D721Med (cell line): ENCODE measurements at regions not wholly inside any gene's neighbourhood (a gene's known extent, or its start where the extent isn't known, plus 50 kb on each side); places are given as distances from the start of the nearest gene placed in this dataset.

Experiments used
- DNase-seq: peaks from one replicate; pipeline ENCODE4 v3.0.0; 2011; ENCODE audit warnings: low spot score; ENCODE audit not compliant: insufficient read length
- FAIRE-seq: peaks from 2 replicates; lab custom pipeline; 2011; peaks lifted over from hg19 to GRCh38; lab: Jason Lieb, UNC
- TF ChIP-seq, protein P1 (sequence below): IDR thresholded peaks from 2 replicates; pipeline ENCODE4 v1.5.1; 2012; ENCODE audit warnings: mild to moderate bottlenecking, control low read depth; ENCODE audit not compliant: insufficient read depth; ENCODE audit errors: missing control alignments

DNA sequence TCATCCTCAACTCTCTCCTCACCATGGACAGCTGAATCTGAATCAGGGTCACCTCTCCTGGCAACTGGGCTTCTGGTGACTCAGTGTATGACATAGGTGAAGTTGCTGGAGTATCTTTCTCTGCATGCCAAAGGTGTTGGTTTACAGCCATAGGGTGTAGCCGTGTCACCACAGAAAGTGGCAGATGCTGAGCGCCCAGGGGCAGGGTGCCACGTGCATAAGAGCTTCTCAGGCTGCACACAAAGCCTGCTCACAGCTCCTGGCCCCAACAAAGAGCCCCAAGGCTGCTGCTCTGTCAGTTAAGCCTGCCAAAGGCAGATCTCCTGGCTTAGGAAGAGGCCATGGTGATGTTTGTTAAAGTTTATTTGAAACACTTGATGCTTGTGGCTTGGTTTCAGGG, 297.7 kb upstream of the WWC1 start:
- no peak for DNase-seq
- no peak for FAIRE-seq
- TF ChIP-seq, protein P1, sequence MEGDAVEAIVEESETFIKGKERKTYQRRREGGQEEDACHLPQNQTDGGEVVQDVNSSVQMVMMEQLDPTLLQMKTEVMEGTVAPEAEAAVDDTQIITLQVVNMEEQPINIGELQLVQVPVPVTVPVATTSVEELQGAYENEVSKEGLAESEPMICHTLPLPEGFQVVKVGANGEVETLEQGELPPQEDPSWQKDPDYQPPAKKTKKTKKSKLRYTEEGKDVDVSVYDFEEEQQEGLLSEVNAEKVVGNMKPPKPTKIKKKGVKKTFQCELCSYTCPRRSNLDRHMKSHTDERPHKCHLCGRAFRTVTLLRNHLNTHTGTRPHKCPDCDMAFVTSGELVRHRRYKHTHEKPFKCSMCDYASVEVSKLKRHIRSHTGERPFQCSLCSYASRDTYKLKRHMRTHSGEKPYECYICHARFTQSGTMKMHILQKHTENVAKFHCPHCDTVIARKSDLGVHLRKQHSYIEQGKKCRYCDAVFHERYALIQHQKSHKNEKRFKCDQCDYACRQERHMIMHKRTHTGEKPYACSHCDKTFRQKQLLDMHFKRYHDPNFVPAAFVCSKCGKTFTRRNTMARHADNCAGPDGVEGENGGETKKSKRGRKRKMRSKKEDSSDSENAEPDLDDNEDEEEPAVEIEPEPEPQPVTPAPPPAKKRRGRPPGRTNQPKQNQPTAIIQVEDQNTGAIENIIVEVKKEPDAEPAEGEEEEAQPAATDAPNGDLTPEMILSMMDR, result no peak

DNA sequence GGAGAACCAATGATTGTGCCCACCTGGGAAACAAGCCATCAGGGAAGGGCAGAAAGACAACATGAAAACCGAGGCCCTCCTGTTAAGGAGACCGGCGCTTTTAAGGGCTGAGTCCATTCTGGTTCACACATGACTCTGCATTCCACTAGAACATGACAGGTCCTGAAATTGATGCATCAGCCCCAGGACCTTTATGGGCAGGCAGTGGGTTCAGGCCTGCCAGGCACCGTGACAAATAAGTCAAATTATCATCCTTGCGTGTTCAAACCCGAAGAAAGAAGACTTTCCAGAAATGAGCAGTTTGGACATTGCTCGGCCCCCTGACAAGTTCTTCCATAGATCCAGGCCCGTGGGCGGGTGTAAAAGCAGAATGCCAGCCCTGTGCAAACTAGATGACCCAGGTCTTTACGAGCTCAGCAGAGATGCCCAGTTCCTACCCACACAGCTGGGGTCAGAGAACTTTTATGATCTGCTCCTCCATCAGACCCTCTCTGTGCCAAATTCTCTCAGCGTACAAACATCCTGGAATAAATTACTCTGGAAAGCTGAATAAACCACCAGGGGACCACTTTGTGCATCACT, 295.5 kb upstream of the WWC1 start:
- FAIRE-seq, result no peak
- TF ChIP-seq, protein P1, result no peak

DNA sequence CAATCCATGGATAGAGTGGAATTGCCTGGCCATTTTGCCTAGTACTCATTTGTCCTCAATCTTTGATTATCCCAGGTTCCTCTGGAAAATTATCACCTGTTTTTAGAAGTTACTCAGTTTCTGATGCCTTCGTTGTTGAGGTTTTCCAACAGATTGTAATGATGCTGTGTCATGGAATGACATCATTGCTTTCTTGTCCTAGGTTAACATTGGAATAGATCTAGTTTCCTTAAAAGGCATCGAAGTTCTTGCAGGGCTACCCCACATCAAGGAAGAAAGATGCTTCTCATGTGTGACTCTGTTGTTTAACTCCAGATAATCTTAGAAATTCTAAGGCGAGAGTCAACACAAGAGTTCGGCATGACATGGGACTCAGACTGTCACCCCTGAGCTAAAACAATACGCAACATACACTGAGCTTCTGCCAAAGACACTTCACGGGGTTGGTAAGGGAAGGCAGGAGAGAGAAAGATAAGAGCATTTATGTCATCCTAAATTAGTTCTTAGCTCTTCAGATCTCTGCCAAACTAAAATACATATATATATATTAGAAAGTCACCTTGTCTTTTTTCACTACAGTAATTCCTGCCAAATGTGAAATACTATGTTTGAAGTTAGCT, 293.2 kb upstream of the WWC1 start:
- DNase-seq (no peak), FAIRE-seq (no peak)
- TF ChIP-seq, protein P1, result no peak

More for the DNA sequence above, 295.5 kb upstream of the WWC1 start:
- no peak for DNase-seq

DNA sequence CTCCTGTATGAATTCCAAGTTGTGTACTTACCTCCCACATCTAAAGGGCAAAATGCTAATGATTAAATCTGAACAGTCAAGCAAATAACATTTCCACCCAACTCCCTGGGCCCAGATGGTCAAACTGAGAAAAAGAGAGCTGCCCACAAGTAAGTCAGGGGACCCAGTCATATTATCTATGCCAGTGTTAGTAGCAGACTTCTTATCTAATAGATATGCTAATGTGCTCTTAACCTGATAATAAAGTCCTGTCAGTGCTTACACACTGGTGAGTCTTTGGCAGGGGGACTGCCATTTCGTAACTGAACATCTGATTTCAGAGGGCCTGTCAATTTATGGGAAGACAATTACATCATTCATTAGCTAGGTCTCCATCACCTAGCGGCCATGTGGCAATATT, 292.3 kb upstream of the WWC1 start:
- no peak for DNase-seq
- TF ChIP-seq, protein P1, result no peak
- FAIRE-seq, result no peak

DNA sequence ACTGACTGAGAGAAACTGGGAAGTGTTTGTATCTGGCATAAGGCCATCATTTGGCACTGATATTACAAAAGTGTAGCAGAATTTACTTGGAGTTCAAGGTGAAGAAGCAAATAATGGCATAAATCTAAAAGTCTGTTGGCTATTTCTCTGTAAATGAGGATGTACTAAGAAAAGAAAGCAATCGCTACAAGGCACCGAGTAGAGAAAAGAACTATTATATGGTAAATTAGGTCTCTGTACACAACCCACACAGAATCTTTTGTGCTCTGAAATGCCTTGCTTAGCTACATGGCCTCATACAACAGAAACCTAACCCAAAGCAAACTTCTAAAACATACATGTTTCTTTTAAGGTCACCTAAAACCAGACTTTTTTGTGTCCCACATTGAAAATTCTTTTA, 290.1 kb upstream of the WWC1 start:
- DNase-seq (no peak), FAIRE-seq (no peak)
- TF ChIP-seq, protein P1, result no peak

DNA sequence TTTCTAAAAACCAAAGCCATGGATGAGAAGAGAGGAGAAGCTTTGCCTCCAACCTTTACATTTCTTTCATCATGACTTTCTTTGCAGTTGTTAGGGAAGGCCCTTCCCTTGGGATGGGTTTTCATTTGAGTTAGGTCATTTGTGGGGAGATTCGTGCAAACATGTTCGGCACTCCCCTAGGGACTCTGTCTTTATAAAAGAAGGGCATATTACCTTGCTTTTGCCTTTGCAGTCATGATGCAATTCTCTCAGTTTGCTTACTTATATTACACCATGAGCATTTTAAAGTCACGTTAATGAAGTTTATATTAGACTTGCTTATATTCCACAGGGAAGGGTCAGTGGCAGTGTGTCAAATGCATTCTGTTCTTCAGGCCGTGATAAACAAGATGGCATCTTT, 289.3 kb upstream of the WWC1 start:
- DNase-seq (no peak), FAIRE-seq (no peak)
- TF ChIP-seq, protein P1, result no peak

DNA sequence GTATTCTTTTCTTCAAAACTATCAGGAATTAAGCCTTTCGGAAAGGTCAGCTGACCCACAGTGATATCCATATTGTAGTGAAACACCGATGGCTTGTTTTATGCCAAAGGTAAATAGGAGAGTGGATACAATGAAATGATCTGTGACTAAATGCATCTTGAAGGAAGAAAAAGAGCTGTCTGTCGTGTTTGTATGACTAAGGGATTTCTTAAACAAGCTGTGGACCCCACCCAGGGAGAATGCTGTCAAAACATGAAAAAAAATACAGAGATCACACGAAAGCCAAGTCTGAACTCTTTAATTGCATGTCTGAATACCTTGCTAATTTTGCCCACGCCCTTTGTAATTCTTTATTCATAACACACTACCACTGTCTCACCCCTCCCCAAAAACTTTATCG, 286.4 kb upstream of the WWC1 start:
- no peak for DNase-seq
- TF ChIP-seq, protein P1, result no peak
- FAIRE-seq, result no peak
